HG02588 (cell line): ENCODE measurements at regions not wholly inside any gene's neighbourhood (a gene's known extent, or its start where the extent isn't known, plus 50 kb on each side); places are given as distances from the start of the nearest gene placed in this dataset.
A peak's percentile ranks its signal among the peaks of the same experiment; 100 is the strongest.

Experiments used
- ATAC-seq: cut with Tn5 transposase; IDR thresholded peaks from one replicate; pipeline ENCODE4 v1.9.1; 2021; ENCODE audit warnings: mild to moderate bottlenecking, moderate library complexity; ENCODE audit not compliant: unreplicated experiment

- ATAC-seq, result no peak
Measured at GRCh38 chr9:7961076-7961475, 161.5 kb upstream of the DMAC1 start.

DNA sequence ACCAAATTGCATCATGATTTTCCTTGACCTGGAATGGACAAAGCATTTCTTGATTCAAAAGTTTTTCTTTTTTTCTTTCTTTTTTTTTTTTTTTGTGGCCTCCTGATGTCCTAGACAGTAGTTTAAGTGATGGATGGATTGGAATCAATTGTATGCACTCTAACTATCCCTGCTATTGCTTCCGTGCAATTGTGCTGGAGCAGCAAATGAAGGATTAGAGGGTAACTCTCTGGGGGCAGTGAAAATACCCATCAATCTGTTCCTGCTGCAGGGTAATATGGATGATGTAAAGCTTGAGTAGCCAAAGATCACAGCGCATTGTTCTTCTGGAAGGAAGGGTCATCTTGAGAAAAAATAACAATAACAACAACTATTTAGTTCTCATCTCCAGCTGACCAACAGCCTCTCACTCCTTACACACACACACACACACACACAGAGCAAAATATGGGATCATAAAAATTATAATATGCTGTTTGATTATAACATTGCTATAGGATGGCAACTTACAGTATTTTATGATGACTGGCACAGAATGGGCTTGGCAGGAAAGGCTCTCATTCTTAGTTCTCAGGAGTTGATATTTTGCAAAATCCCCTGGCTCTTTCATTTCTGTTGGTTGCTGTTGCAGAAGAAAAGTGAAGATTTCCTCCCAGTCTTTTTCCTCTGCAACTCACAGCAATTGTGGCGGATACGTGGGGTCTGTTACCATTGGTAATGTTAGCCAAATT is 160.9 kb upstream of the DMAC1 start:
- ATAC-seq, result no peak

GRCh38 chr9:7957803-7958202 is 158.2 kb upstream of the DMAC1 start:
- no peak for ATAC-seq

- ATAC-seq, result no peak
Measured at GRCh38 chr9:7947577-7947976, 148.0 kb upstream of the DMAC1 start.

DNA sequence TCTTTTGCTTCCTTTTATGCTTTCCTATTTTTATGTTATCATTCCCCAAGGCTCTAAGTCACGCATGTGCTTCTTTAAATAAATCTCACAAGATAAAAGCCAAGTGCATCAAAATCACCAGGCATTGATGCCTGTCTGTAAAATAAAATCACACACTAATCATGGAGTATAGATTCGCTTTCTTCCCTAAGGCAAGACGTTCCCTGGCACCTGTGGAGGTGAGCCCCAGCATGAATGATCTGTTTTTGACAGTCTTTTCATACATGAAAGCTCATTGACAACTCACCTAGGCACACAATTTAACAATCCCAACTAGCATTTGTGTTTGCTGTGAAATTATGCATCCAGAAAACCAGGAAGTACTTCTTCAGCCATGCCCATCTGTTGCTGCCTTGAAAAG is 146.9 kb upstream of the DMAC1 start:
- ATAC-seq, result no peak

DNA sequence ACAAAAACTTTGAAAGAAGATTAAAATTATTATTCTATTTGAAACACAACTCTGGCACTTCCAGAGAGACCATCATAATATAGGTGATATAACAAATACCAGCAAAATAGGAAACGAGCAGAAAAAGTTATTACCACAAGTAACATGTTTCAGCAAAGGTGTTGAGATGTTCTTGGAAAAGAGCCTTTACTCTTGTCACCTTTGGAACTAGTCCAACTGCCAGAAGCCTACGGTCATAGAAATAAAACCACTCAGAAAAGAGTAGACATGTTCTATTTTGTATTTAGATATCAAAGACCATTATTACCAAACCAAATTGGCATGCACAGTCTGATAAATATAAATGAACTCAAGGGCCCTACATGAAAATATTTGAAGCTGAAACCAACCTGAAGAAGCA is 145.0 kb upstream of the DMAC1 start:
- no peak for ATAC-seq

DNA sequence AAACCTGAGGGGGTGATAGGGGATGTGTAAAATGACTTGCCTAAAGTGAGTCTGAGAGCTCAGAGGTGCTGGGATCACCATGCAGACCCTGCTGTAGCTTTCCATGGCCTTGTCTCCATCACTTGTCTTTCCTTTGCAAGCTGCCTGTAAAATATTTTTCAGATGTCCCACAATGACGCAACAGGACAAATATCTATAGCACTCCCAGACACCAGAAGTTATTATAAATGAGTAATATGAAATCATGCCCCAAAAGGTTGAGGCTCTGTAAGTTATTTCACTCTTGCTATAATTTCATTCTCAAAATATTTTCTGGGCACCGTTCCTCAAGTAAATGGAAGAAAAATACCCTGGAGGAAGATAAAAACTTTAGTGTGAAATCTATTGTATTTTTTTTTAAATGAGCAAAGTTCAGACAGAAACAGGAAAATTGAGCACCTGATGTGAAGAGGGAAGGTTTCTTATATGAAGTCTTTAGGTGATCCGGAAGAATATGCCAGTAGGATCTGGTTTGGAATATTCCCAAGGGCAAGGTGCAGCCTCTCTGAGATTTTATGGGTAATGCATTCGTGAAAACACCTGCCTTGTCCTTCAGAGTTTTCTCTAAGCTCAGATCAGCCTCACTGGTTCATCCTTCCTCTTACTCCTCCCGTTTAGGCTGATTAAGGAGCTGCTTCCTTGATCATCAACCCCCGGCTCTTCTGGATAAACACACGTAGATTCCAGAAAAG is 138.3 kb upstream of the DMAC1 start:
- ATAC-seq, result no peak

GRCh38 chr9:7936996-7937395 is 137.4 kb upstream of the DMAC1 start:
- no peak for ATAC-seq

DNA sequence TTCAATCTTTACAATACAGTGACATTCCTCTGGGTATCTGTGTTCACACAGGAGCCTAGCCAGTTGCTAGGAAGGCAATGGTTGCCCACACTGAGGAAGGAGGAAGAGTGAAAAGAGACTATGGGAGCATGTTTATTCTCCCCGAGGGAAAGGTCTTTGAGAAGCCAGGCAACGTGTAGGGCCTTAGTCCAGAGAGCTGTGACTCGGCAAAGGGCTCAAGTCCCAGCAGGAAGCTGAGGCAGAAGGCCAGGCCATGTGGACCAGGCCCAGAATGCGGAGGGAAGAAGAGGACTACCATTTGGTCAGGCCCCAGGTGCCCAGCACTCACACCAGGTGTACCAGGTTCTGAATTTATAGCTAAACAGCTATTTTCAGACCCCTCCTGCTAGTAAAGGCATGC is 136.6 kb upstream of the DMAC1 start:
- no peak for ATAC-seq

DNA sequence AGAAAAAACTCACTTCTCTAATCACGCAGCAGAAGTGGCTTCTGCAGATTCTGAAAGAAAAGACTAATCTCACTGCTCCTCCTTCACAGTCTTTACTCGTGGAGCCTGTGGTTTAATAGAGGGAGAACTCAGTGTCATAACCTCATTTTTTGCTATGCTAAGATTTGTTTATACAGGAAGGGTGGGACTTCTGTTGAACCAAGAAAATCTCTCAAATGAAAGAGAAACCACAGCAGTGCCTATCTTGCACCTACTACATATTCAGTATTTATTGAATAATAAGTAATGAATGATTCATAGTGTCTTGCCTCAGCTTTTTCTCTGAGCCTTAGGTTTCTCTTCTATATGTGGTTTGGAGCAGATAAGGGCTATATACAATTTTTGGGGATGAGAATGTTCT is 136.1 kb upstream of the DMAC1 start:
- peak; percentile 45 for ATAC-seq

GRCh38 chr9:7932767-7933166 is 133.2 kb upstream of the DMAC1 start:
- no peak for ATAC-seq

- ATAC-seq, result no peak
Measured at GRCh38 chr9:7930613-7931012, 131.0 kb upstream of the DMAC1 start.

- no peak for ATAC-seq
Measured at GRCh38 chr9:7921545-7922197, 122.1 kb upstream of the DMAC1 start.

DNA sequence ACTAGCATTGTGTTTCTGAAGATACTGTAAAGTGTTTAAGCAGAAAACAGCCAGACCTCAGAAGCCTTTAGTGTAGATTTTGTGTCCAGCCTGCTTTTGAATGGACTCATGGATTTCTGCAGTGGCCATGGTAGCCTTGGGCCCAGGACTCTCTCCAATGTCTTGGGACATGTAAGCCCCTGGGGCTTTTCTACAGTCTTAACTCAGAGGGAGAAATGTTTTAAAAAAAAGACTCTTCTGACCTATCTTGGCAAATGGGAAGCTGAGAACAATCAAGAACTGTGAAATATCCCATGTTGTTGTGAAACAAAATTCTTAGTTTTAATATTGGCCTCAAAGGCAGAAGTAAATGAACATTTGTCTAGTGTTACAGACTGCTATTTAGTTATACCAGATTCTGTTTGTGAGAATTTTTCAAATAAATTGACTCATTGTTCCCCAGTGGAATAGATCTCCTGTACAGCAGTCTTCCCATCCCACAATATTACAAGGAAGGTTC is 112.5 kb upstream of the DMAC1 start:
- ATAC-seq, result no peak

- ATAC-seq, result no peak
Measured at GRCh38 chr9:7910426-7911020, 110.9 kb upstream of the DMAC1 start.

DNA sequence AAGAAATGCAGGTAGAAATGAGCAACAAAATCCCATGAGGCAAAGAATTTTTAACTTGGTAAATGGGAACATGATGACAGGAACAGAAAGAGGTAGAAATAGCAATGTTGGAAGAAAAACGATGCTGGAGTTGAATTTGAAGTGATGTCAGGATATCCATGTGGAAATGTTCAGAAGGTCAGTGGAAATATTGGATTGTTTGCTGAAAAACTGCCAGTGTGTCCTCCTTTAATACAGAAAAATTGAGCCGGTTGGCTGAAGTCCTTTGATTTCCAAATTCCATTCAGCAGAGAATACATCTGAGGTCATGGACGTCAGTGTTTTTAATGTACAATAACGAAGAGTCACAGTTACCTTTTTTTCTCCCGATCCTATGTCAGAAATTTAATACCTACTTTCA is 110.0 kb upstream of the DMAC1 start:
- ATAC-seq, result no peak

GRCh38 chr9:7907551-7908337 is 108.2 kb upstream of the DMAC1 start:
- no peak for ATAC-seq

DNA sequence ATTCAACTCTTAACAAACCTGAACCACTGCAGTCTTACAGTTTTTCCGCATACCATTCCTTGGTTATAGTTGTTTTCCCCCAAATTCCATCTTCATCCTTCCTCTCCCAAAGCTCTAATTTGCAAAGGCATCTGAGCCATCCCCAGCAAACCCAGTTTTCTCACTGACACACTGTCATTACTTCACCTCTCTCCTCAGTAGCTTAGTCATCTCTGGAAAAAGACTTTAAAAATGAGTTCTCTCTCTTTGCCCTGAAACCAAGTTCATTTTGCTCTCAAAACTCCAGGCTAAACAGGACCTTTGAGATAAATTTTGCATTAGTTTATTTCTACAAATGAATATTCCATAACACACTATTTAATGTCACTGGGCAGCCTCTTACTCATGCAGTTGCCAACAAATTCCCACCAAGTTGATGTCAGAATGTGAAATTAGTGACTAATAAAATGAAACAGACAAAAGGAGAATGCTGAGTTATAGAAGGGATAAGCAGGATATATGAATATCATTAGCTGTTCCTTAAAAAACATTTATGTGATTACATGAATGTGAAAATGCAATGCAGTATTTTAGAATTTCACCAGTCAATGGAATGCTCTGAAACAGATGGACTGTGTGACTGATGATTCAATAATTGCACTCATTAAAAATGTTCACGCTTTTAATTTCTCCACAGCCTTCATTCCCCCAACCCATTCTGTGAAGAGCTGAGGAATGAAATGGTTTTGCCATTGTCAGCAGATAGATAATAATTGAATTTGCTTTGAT is 107.4 kb upstream of the DMAC1 start:
- ATAC-seq, result no peak

GRCh38 chr9:7901621-7902020 is 102.0 kb upstream of the DMAC1 start:
- ATAC-seq, result no peak

DNA sequence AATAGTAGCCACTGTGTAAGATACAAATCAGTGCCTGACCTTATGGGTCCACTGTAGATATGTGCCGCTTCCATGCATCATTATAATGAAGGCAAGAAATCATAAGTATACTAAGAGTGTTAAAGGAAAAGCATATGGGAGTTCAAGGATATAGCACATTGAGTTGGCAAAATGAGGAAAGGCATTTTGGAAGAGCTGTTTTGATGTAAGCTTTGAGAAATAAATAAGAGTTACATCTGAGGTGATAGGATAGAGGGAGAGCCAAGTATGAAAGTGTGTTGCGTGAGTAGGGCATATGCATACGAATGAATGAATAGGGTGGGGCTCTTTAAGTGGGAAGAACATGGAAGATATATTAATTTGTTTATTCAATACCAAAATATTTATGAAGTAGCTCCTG is 101.0 kb upstream of the DMAC1 start:
- no peak for ATAC-seq
